SU-DHL-6 (cell line): ENCODE measurements at regions not wholly inside any gene's neighbourhood (a gene's known extent, or its start where the extent isn't known, plus 50 kb on each side); places are given as distances from the start of the nearest gene placed in this dataset.
A peak's percentile ranks its signal among the peaks of the same experiment; 100 is the strongest.

Experiments
- H2AFZ ChIP-seq: fragments of 200-600 bp; sonication (generic); 2 replicates; pipeline ENCODE4 v1.6.1; 2014; ENCODE audit warnings: low read depth, mild to moderate bottlenecking, moderate library complexity, mixed read lengths, antibody characterized with exemption, low read length; ENCODE audit not compliant: severe bottlenecking
- H3F3A ChIP-seq: fragments of 200-600 bp; shearing (Covaris generic); 2 replicates; pipeline ENCODE4 v1.6.0; 2016; ENCODE audit warnings: antibody characterized with exemption, mild to moderate bottlenecking; ENCODE audit not compliant: insufficient read depth
- H3K27ac ChIP-seq: fragments of 200-600 bp; sonication (generic); 2 replicates; pipeline ENCODE4 v1.5.1; 2016; ENCODE audit warnings: low read depth, mild to moderate bottlenecking, low read length, moderate library complexity, mixed read lengths
- H3K27me3 ChIP-seq: fragments of 200-600 bp; sonication (generic), shearing (Covaris generic); 2 replicates; pipeline ENCODE4 v1.6.0; 2014; ENCODE audit warnings: mild to moderate bottlenecking, low read length
- H3K36me3 ChIP-seq: fragments of 200-600 bp; sonication (generic); 2 replicates; pipeline ENCODE4 v1.6.1; 2014; ENCODE audit warnings: mild to moderate bottlenecking, low read length, mixed read lengths
- H3K4me2 ChIP-seq: fragments of 300-600, 200-600 bp; shearing (Covaris generic), sonication (generic); 2 replicates; pipeline ENCODE4 v1.6.0; 2014; ENCODE audit warnings: low read length, low read depth, mild to moderate bottlenecking; ENCODE audit not compliant: poor library complexity, severe bottlenecking
- H3K4me3 ChIP-seq: fragments of 200-600 bp; sonication (generic); 2 replicates; pipeline ENCODE4 v1.5.1; 2014; ENCODE audit warnings: antibody characterized with exemption, low read length, mild to moderate bottlenecking, mixed read lengths; ENCODE audit not compliant: insufficient read depth, poor library complexity, severe bottlenecking
- H3K79me2 ChIP-seq: fragments of 200-600 bp; sonication (generic); 2 replicates; pipeline ENCODE4 v1.6.1; 2014; ENCODE audit warnings: mild to moderate bottlenecking, low read length, moderate library complexity; ENCODE audit not compliant: insufficient read depth
- H3K9ac ChIP-seq: fragments of 200-600 bp; sonication (generic); 2 replicates; pipeline ENCODE4 v1.7.0; 2014; ENCODE audit warnings: mild to moderate bottlenecking, low read length
- H3K9me2 ChIP-seq: fragments of 200-600 bp; sonication (generic); replicated peaks from 2 replicates; pipeline ENCODE4 v1.6.1; 2014; ENCODE audit warnings: low read length; ENCODE audit not compliant: insufficient read depth
- H3K9me3 ChIP-seq: fragments of 200-600 bp; sonication (generic); 2 replicates; pipeline ENCODE4 v1.6.1; 2014; ENCODE audit warnings: low read length, mixed read lengths; ENCODE audit not compliant: insufficient read depth
- H4K20me1 ChIP-seq: fragments of 200-600 bp; sonication (generic); 2 replicates; pipeline ENCODE4 v1.6.1; 2014; ENCODE audit warnings: low read depth, mild to moderate bottlenecking, antibody characterized with exemption, low read length, moderate library complexity, mixed read lengths
- CTCF ChIP-seq: fragments of 200-600 bp; sonication (generic); IDR thresholded peaks from one replicate; pipeline ENCODE4 v1.5.1; 2017; ENCODE audit warnings: antibody characterized with exemption, mild to moderate bottlenecking, low read length, moderate library complexity; ENCODE audit not compliant: insufficient read depth, poor library complexity, severe bottlenecking
- EZH2phosphoT487 ChIP-seq: fragments of 200-600 bp; sonication (generic), shearing (Covaris generic); conservative IDR thresholded peaks from 2 replicates; pipeline ENCODE4 v1.6.1; 2018; ENCODE audit warnings: mild to moderate bottlenecking, antibody characterized with exemption, low read length, moderate library complexity, mixed read lengths

GRCh38 chr5:18792145-18792544 is 1157.9 kb downstream of the TAF11L14 start:
- H3K9me2 ChIP-seq = no peaks in the 10 kb centered on the region
- no peak overlapping the region for H3K27ac ChIP-seq
- H3K36me3 ChIP-seq = no peaks in the 10 kb centered on the region
- H3F3A ChIP-seq = no peaks in the 10 kb centered on the region
- H3K79me2 ChIP-seq = no peaks in the 10 kb centered on the region
- H3K4me2 ChIP-seq = no peak overlapping the region
- no peak overlapping the region for H2AFZ ChIP-seq
- no peak overlapping the region for H3K4me3 ChIP-seq
- H4K20me1 ChIP-seq = no peaks in the 10 kb centered on the region
- H3K9ac ChIP-seq = no peak overlapping the region
- no peaks in the 10 kb centered on the region for H3K27me3 ChIP-seq
- H3K9me3 ChIP-seq = no peaks in the 10 kb centered on the region; the same call in 1 of the 2 replicates
- TF ChIP-seq EZH2phosphoT487 (no peak), CTCF (no peak)

- Histone ChIP-seq H3K9me3 (no peaks in the 10 kb centered on the region; the same call in 1 of the 2 replicates), H3K4me2 (no peak overlapping the region), H2AFZ (no peak overlapping the region), H3K27me3 (no peaks in the 10 kb centered on the region), H3F3A (no peaks in the 10 kb centered on the region), H3K9me2 (no peaks in the 10 kb centered on the region), H4K20me1 (no peaks in the 10 kb centered on the region), H3K9ac (no peak overlapping the region), H3K79me2 (no peaks in the 10 kb centered on the region), H3K27ac (no peak overlapping the region), H3K4me3 (no peak overlapping the region), H3K36me3 (peaks cover 2% of the 10 kb centered on the region; the same call in 1 of the 2 replicates)
- TF ChIP-seq EZH2phosphoT487 = no peak
- no peak for TF ChIP-seq CTCF
Measured at GRCh38 chr5:18797222-18797621, 1163.0 kb downstream of the TAF11L14 start.

- Histone ChIP-seq H3K27me3 (no peaks in the 10 kb centered on the region), H3K9ac (no peak overlapping the region), H3K79me2 (no peaks in the 10 kb centered on the region), H3K36me3 (peaks cover 2% of the 10 kb centered on the region; the same call in 1 of the 2 replicates), H3F3A (no peaks in the 10 kb centered on the region), H3K9me2 (no peaks in the 10 kb centered on the region), H3K4me3 (no peak overlapping the region), H4K20me1 (no peaks in the 10 kb centered on the region), H3K4me2 (no peak overlapping the region), H3K9me3 (no peaks in the 10 kb centered on the region), H3K27ac (no peak overlapping the region), H2AFZ (peak overlapping the region; percentile 50)
- TF ChIP-seq CTCF (no peak), EZH2phosphoT487 (no peak)
Measured at GRCh38 chr5:18798058-18798457, 1163.8 kb downstream of the TAF11L14 start.
